ENCODE measurements at regions not wholly inside any gene's neighbourhood (a gene's known extent, or its start where the extent isn't known, plus 50 kb on each side); places are given as distances from the start of the nearest gene placed in this dataset.

GRCh38 chr18:30562231-30562630, 480.3 kb downstream of the DSC3 start:
- ChIA-PET CTCF (no interaction called here), POLR2A (no interaction called here)
- no peak for DNase-seq (ENCODE audit: low read depth, low spot score)
- Histone ChIP-seq H3K27ac (ENCODE audit: low read depth, low read length) (no peak overlapping the region), H3K27me3 (ENCODE audit: control insufficient read depth, insufficient read depth, low read length) (no peaks in the 10 kb centered on the region), H3K9me3 (ENCODE audit: control insufficient read depth, insufficient read depth, low read length) (no peaks in the 10 kb centered on the region), H3K4me3 (ENCODE audit: low read depth, low read length) (no peak overlapping the region)
- no peak for TF ChIP-seq CTCF (IDR thresholded peaks at IDR 0.05; ENCODE audit: low read depth, low read length)

- DNase-seq (ENCODE audit: low read depth, low spot score), result no peak
- CTCF ChIA-PET, result no interaction called here
- POLR2A ChIA-PET, result no interaction called here
These were observed 486.4 kb downstream of the DSC3 start for GRCh38 chr18:30556112-30556511.

DNA sequence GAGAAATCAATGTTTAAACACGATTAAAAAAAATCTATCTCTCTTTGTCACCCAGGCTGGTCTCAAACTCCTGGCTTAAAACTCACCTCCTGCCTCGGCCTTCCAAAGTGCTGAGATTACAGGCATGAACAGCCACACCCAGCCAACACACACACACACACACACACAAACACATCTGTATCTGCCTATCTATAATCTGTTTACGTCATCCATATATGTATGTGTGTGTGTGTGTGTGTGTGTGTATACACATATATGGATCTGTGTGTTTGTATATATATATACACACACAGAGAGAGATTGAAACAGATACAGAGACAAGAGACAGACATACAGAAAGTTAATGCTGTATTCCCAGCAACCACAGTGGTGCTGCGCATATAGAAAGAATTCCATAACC, 497.1 kb downstream of the DSC3 start:
- no peak overlapping the region for H3K4me3 ChIP-seq (ENCODE audit: low read depth, low read length)
- TF ChIP-seq CTCF (IDR thresholded peaks at IDR 0.05; ENCODE audit: low read depth, low read length), result no peak
- DNase-seq (ENCODE audit: low read depth, low spot score), result no peak
- ChIA-PET POLR2A (no interaction called here), CTCF (no interaction called here)
- no peaks in the 10 kb centered on the region for H3K27me3 ChIP-seq (ENCODE audit: control insufficient read depth, insufficient read depth, low read length)
- H3K27ac ChIP-seq (ENCODE audit: low read depth, low read length), result no peak overlapping the region
- H3K9me3 ChIP-seq (ENCODE audit: control insufficient read depth, insufficient read depth, low read length), result peaks cover 3% of the 10 kb centered on the region; the same call in 1 of the 2 replicates

More at GRCh38 chr18:30556112-30556511, 486.4 kb downstream of the DSC3 start:
- Histone ChIP-seq H3K4me3 (ENCODE audit: low read depth, low read length) (no peak overlapping the region), H3K27ac (ENCODE audit: low read depth, low read length) (no peak overlapping the region), H3K9me3 (ENCODE audit: control insufficient read depth, insufficient read depth, low read length) (peaks cover 9% of the 10 kb centered on the region), H3K27me3 (ENCODE audit: control insufficient read depth, insufficient read depth, low read length) (no peaks in the 10 kb centered on the region)
- no peak for TF ChIP-seq CTCF (IDR thresholded peaks at IDR 0.05; ENCODE audit: low read depth, low read length)

DNA sequence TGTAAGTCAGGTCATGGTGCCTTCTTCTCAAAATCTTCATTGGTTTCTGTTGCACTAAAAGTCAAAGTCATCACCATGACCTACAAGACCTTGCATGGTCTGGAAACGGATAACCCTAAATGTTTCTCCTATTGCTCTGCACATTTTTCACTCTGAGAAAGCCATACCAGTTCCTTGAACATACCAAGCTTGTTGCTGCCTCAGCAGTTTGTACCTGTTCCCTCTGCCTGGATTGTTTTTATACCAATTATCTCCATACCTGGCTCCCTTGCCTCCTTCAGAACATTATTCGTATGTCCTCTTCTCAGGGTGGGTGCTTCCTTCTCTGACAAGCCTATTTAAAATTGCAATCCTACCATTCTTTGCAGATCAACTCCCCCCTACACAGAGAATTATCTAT, 498.4 kb downstream of the DSC3 start:
- Histone ChIP-seq H3K9me3 (ENCODE audit: control insufficient read depth, insufficient read depth, low read length) (peaks cover 3% of the 10 kb centered on the region; the same call in 1 of the 2 replicates), H3K27me3 (ENCODE audit: control insufficient read depth, insufficient read depth, low read length) (no peaks in the 10 kb centered on the region), H3K4me3 (ENCODE audit: low read depth, low read length) (no peak overlapping the region), H3K27ac (ENCODE audit: low read depth, low read length) (no peak overlapping the region)
- ChIA-PET CTCF (no interaction called here), POLR2A (no interaction called here)
- TF ChIP-seq CTCF (IDR thresholded peaks at IDR 0.05; ENCODE audit: low read depth, low read length), result no peak
- DNase-seq (ENCODE audit: low read depth, low spot score), result no peak

DNA sequence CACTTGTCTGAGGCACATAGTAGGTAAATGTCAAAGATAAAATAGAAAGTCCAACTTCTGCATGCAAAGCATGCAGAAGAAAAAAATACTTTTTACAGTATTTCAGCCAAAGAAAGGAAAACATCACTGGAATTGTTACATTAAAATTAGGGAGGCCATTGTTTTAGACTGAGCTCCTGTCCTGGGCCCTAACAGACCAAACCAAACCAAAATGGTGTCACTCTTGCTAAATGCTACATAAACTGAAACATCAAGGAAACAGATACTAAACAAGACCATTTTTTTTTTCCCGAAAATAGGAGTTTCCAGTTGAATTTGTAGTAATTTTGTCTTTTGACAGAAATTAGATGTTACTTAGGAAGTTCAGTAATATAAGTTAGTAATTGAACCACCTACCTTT, 508.8 kb downstream of the DSC3 start:
- Histone ChIP-seq H3K27ac (ENCODE audit: low read depth, low read length) (no peak overlapping the region), H3K4me3 (ENCODE audit: low read depth, low read length) (no peak overlapping the region), H3K27me3 (ENCODE audit: control insufficient read depth, insufficient read depth, low read length) (no peaks in the 10 kb centered on the region), H3K9me3 (ENCODE audit: control insufficient read depth, insufficient read depth, low read length) (peaks cover 4% of the 10 kb centered on the region; the same call in 1 of the 2 replicates)
- ChIA-PET CTCF (no interaction called here), POLR2A (no interaction called here)
- TF ChIP-seq CTCF (IDR thresholded peaks at IDR 0.05; ENCODE audit: low read depth, low read length), result no peak
- no peak for DNase-seq (ENCODE audit: low read depth, low spot score)

Measured in AG04450 (cell line).